ENCODE measurements at regions not wholly inside any gene's neighbourhood (a gene's known extent, or its start where the extent isn't known, plus 50 kb on each side); places are given as distances from the start of the nearest gene placed in this dataset.

- H2BK120ac ChIP-seq (ENCODE audit: low read depth, low read length, poor library complexity, severe bottlenecking) = no peak overlapping the region
These were observed 669.1 kb upstream of the NRP1 start for GRCh38 chr10:34003561-34003960.

More at GRCh38 chr10:34003561-34003960, 669.1 kb upstream of the NRP1 start:
- H3K18ac ChIP-seq (ENCODE audit: insufficient read length, low read depth, low read length) = no peak overlapping the region
- Mint-ChIP-seq H3K27ac (no peak overlapping the region), H3K4me3 (no peak overlapping the region), H3K36me3 (ENCODE audit: insufficient read depth in 1 of 3, low read depth in 3 of 3) (no peaks in the 10 kb centered on the region), H3K4me1 (peaks cover 5 to 11% of the 10 kb centered on the region in 2 experiments), H3K27me3 (ENCODE audit: low read depth) (no peaks in the 10 kb centered on the region), H3K9me3 (no peaks in the 10 kb centered on the region)
- H3K23ac ChIP-seq (ENCODE audit: insufficient read length, low read depth, low read length) = no peak overlapping the region
- no peak overlapping the region for H2BK5ac ChIP-seq (ENCODE audit: insufficient read length, low read length)
- no peaks in the 10 kb centered on the region for H3K79me2 ChIP-seq (ENCODE audit: insufficient read depth, low read length)
- DNase-seq = no peak
- no peak overlapping the region for H4K5ac ChIP-seq (ENCODE audit: insufficient read length, low read depth, low read length)
- H3K9me3 ChIP-seq (ENCODE audit: control insufficient read depth, low read depth, low read length) = no peaks in the 10 kb centered on the region
- H3K27me3 ChIP-seq (ENCODE audit: insufficient read depth, low read length) = no peaks in the 10 kb centered on the region
- WGBS (ENCODE audit: extremely low coverage, insufficient read length, low lambda C conversion rate) = no CpG with 5 or more reads among the region's 7 CpGs
- H3K56ac ChIP-seq (ENCODE audit: insufficient read length, low read depth, low read length) = no peak overlapping the region
- no peak overlapping the region for H3K27ac ChIP-seq (ENCODE audit: insufficient read length, low read depth, low read length)
- H3K14ac ChIP-seq (ENCODE audit: insufficient read depth, low read length) = no peak overlapping the region
- no peak overlapping the region for H4K91ac ChIP-seq (ENCODE audit: insufficient read length, low read depth, low read length)
- no peaks in the 10 kb centered on the region for H3K23me2 ChIP-seq (ENCODE audit: insufficient read length, low read depth, low read length, poor library complexity, severe bottlenecking)
- no peaks in the 10 kb centered on the region for H3K4me1 ChIP-seq (ENCODE audit: insufficient read depth, low read length)
- H2AK5ac ChIP-seq (ENCODE audit: insufficient read length, low read length) = no peak overlapping the region
- H3K9ac ChIP-seq (ENCODE audit: extremely low read depth, insufficient read length, low read length) = no peak overlapping the region
- H3K79me1 ChIP-seq (ENCODE audit: insufficient read depth, low read depth, low read length, poor library complexity, severe bottlenecking) = no peaks in the 10 kb centered on the region
- no peak overlapping the region for H4K8ac ChIP-seq (replicated peaks; ENCODE audit: insufficient read length, low read depth, low read length)
- no peak overlapping the region for H3K4ac ChIP-seq (ENCODE audit: low read depth, low read length)
- H2BK20ac ChIP-seq (ENCODE audit: low read depth, low read length, poor library complexity, severe bottlenecking) = no peak overlapping the region
- H2BK12ac ChIP-seq (ENCODE audit: insufficient read length, low read depth, low read length) = no peak overlapping the region
- TF ChIP-seq CTCF (conservative IDR thresholded peaks at IDR 0.05) = no peak
- H4K20me1 ChIP-seq (ENCODE audit: control insufficient read depth, insufficient read depth, insufficient read length) = no peaks in the 10 kb centered on the region
- H3T11ph ChIP-seq (ENCODE audit: low read length) = no peak overlapping the region
- no peak overlapping the region for H2AFZ ChIP-seq (ENCODE audit: low read length)
- H2BK15ac ChIP-seq (ENCODE audit: low read depth, low read length) = no peak overlapping the region
- no peak overlapping the region for H3K4me2 ChIP-seq (ENCODE audit: insufficient read depth, insufficient read length, low read length)

All from H9 (cell line).